ENCODE measurements at regions not wholly inside any gene's neighbourhood (a gene's known extent, or its start where the extent isn't known, plus 50 kb on each side); places are given as distances from the start of the nearest gene placed in this dataset.

- DNase-seq (ENCODE audit: low read depth in 1 of 2, low spot score in 1 of 2) (no peak), ATAC-seq (no peak), FAIRE-seq (no peak)
- Histone ChIP-seq H3K4me3 (no peak overlapping the region), H3K27ac (no peak overlapping the region), H3K9me3 (peaks cover 10% of the 10 kb centered on the region; the same call in 2 of the 3 replicates), H3K4me1 (no peaks in the 10 kb centered on the region), H3K4me2 (no peak overlapping the region)
- ChIA-PET CTCF (no interaction called here), POLR2A (no interaction called here)
- TF ChIP-seq RAD21 (conservative IDR thresholded peaks at IDR 0.05 in 1 of 2, IDR thresholded peaks at IDR 0.05 in 1 of 2) (no peak), HES2 (IDR thresholded peaks at IDR 0.05) (no peak), USF2 (IDR thresholded peaks at IDR 0.05) (no peak), NFE2L2 (conservative IDR thresholded peaks at IDR 0.05; ENCODE audit: low read length) (no peak), CHD4 (IDR thresholded peaks at IDR 0.05; ENCODE audit: borderline replicate concordance) (no peak), SREBF2 (IDR thresholded peaks at IDR 0.05) (no peak), NPAS2 (CRISPR knock-in tag; IDR thresholded peaks at IDR 0.05; ENCODE audit: borderline replicate concordance) (no peak), FOSL2 (IDR thresholded peaks at IDR 0.05) (no peak), FOSL2 (CRISPR knock-in tag; IDR thresholded peaks at IDR 0.05) (no peak), NR3C1 (IDR thresholded peaks at IDR 0.05) (no peak), SMC3 (IDR thresholded peaks at IDR 0.05) (no peak), CBX2 (IDR thresholded peaks at IDR 0.05; ENCODE audit: borderline replicate concordance, low read depth) (no peak), RCOR1 (IDR thresholded peaks at IDR 0.05; ENCODE audit: low read depth, low read length) (no peak)
- 63% methylated on average over 2 of the region's 2 CpGs for WGBS (ENCODE audit: missing lambda C conversion rate)
Measured at GRCh38 chr17:71845337-71845736, 275.5 kb upstream of the SOX9 start.

- no peak for TF ChIP-seq ZFP36 (IDR thresholded peaks at IDR 0.05; ENCODE audit: borderline replicate concordance, partially characterized antibody)
- no peak for TF ChIP-seq NFE2L2 (conservative IDR thresholded peaks at IDR 0.05; ENCODE audit: low read length)
- no peak for TF ChIP-seq MAX (IDR thresholded peaks at IDR 0.05)
- TF ChIP-seq JUN (IDR thresholded peaks at IDR 0.05) = no peak
- TF ChIP-seq FOXS1 (CRISPR knock-in tag; IDR thresholded peaks at IDR 0.05) = no peak
- no peak for TF ChIP-seq ZC3H11A (IDR thresholded peaks at IDR 0.05)
- no peak for TF ChIP-seq HOXB5 (CRISPR knock-in tag; IDR thresholded peaks at IDR 0.05)
- TF ChIP-seq RFX5 (IDR thresholded peaks at IDR 0.05) = no peak
- no peak for TF ChIP-seq CTCF (IDR thresholded peaks at IDR 0.05)
- no peak for TF ChIP-seq MAZ (IDR thresholded peaks at IDR 0.05; ENCODE audit: borderline replicate concordance, low read depth, low read length)
- no peak for TF ChIP-seq JUNB (IDR thresholded peaks at IDR 0.05)
- no peak for TF ChIP-seq MAFK (IDR thresholded peaks at IDR 0.05; ENCODE audit: partially characterized antibody)
- no peak for TF ChIP-seq CHD4 (IDR thresholded peaks at IDR 0.05; ENCODE audit: borderline replicate concordance)
- no peak for TF ChIP-seq SMC3 (IDR thresholded peaks at IDR 0.05)
- no peak for TF ChIP-seq ELK1 (IDR thresholded peaks at IDR 0.05; ENCODE audit: low read depth, low read length)
- TF ChIP-seq E2F6 (IDR thresholded peaks at IDR 0.05; ENCODE audit: borderline replicate concordance, low read depth) = no peak
- no peak for TF ChIP-seq TP53 (CRISPR knock-in tag; IDR thresholded peaks at IDR 0.05)
- TF ChIP-seq REST (IDR thresholded peaks at IDR 0.05) = no peak
- no peak for TF ChIP-seq ZNF302 (CRISPR knock-in tag; IDR thresholded peaks at IDR 0.05)
- FAIRE-seq (no peak), ATAC-seq (no peak), DNase-seq (ENCODE audit: low read depth in 1 of 2, low spot score in 1 of 2) (no peak)
- Histone ChIP-seq H3K4me3 (no peak overlapping the region), H3K27ac (no peak overlapping the region), H3K4me2 (no peak overlapping the region), H3K9me3 (peaks cover 10% of the 10 kb centered on the region; the same call in 2 of the 3 replicates), H3K4me1 (no peaks in the 10 kb centered on the region)
- ChIA-PET CTCF (interaction anchor here (0.9 kb wide), 1 partner anchor 7 kb away, joined by 3 read pairs; no protein-coding TSS in a partner anchor), POLR2A (no interaction called here)
- WGBS (ENCODE audit: missing lambda C conversion rate) = 76% methylated on average over 8 of the region's 8 CpGs
Measured at GRCh38 chr17:71846561-71847110, 274.2 kb upstream of the SOX9 start.
